CD4-positive, alpha-beta T cell (primary cell): ENCODE measurements at regions not wholly inside any gene's neighbourhood (a gene's known extent, or its start where the extent isn't known, plus 50 kb on each side); places are given as distances from the start of the nearest gene placed in this dataset.

Source experiments
- ATAC-seq: fragments of 200-7000 bp; cut with Tn5 transposase; one replicate; pipeline ENCODE4 v1.10.0; 2022; ENCODE audit warnings: mild to moderate bottlenecking; ENCODE audit not compliant: poor library complexity
- CTCF ChIA-PET: fragments of 350-600 bp; sonication (Branson Sonifier 250); formaldehyde crosslinking; loops from one replicate; lab custom pipeline; 2021; ENCODE audit warnings: antibody characterized with exemption, inconsistent platforms; lab: Charles Lee
- POLR2A ChIA-PET: fragments of 350-600 bp; sonication (Branson Sonifier 250); formaldehyde crosslinking; loops from one replicate; lab custom pipeline; 2021; ENCODE audit warnings: antibody characterized with exemption, inconsistent platforms; lab: Charles Lee
- DNase-seq, 14 experiments: peaks; one replicate each; pipeline ENCODE4 v3.0.0-alpha.2; 2013 to 2020; ENCODE audit warnings: mixed read lengths in 2 of 14
- H3K27ac ChIP-seq, 2 donors: one replicate each; pipeline versions ENCODE4 v1.5.1 to v1.7.0; 2013; ENCODE audit warnings: low read length in 2 of 2, low read depth in 1 of 2, mild to moderate bottlenecking in 1 of 2
- H3K27me3 ChIP-seq, 2 experiments: 1 replicate in 1 of 2; 2 replicates in 1 of 2; pipeline versions ENCODE4 v1.6.1 to v1.7.0; 2013; ENCODE audit warnings: low read length in 2 of 2, control low read depth in 1 of 2, mild to moderate bottlenecking in 1 of 2, moderate library complexity in 1 of 2; ENCODE audit not compliant: insufficient read depth in 2 of 2, control insufficient read depth in 1 of 2
- H3K36me3 ChIP-seq: one replicate; pipeline ENCODE4 v1.6.1; 2013; ENCODE audit warnings: low read length, control low read depth; ENCODE audit not compliant: insufficient read depth
- H3K4me1 ChIP-seq: one replicate; pipeline ENCODE4 v1.6.1; 2013; ENCODE audit warnings: low read length, control low read depth; ENCODE audit not compliant: insufficient read depth
- H3K4me3 ChIP-seq: one replicate; pipeline ENCODE4 v1.5.1; 2013; ENCODE audit warnings: mild to moderate bottlenecking, low read length, moderate library complexity
- H3K9me3 ChIP-seq, 2 experiments: 1 replicate in 1 of 2; 2 replicates in 1 of 2; pipeline versions ENCODE4 v1.6.1 to v1.7.0; 2013; ENCODE audit warnings: low read length in 2 of 2, mild to moderate bottlenecking in 2 of 2, control low read depth in 1 of 2, moderate library complexity in 1 of 2; ENCODE audit not compliant: control insufficient read depth in 1 of 2, insufficient read depth in 1 of 2
- H3K27ac Mint-ChIP-seq: one replicate; pipeline ENCODE4 v1.8.0; 2020; ENCODE audit warnings: mixed read lengths
- H3K27me3 Mint-ChIP-seq: one replicate; pipeline ENCODE4 v1.8.0; 2021; ENCODE audit warnings: mixed read lengths
- H3K36me3 Mint-ChIP-seq: one replicate; pipeline ENCODE4 v1.8.0; 2021; ENCODE audit warnings: low read depth, mixed read lengths
- H3K4me1 Mint-ChIP-seq: one replicate; pipeline ENCODE4 v1.8.0; 2021; ENCODE audit warnings: low read depth, mixed read lengths
- H3K4me3 Mint-ChIP-seq: one replicate; pipeline ENCODE4 v1.8.0; 2020; ENCODE audit warnings: mild to moderate bottlenecking, mixed read lengths
- H3K9me3 Mint-ChIP-seq: one replicate; pipeline ENCODE4 v1.8.0; 2020; ENCODE audit warnings: mixed read lengths
- intact Hi-C, 2 experiments: fragments of 100-400 bp; cut with DNase I in 1 of 2; cut with micrococcal nuclease in 1 of 2; formaldehyde crosslinking; loops; one replicate each; pipeline versions ENCODE4 v1.15.1 to v1.9.0; 2023 to 2025; cut with DNase I, micrococcal nuclease
- TF ChIP-seq, protein P1 (sequence below): fragments of 200-600 bp; IDR thresholded peaks from one replicate; pipeline ENCODE4 v1.8.0; 2022; ENCODE audit warnings: antibody characterized with exemption, mild to moderate bottlenecking

GRCh38 chr2:205932861-205933260, 153.1 kb downstream of the INO80D start:
- H3K9me3 Mint-ChIP-seq, result no peaks in the 10 kb centered on the region

DNA sequence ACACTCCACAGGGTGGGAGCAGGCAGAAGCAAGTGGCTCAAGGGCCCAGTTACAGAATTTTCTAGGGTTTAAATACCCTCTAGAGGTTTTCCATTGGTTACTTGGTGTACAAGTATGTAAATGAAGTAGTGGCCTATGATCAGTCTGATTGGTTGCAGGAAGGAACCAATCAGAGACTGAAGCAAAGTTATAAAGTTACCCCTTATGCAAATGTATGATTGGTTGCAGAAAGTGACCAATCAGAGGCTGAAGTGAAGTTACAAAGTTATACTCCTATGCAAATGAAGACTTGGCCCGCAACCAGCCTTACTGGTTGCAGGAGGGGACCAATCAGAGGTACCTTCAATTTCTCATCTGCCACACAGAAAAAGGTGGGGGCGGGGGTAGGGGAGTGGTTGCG, 154.6 kb downstream of the INO80D start:
- Histone ChIP-seq H3K4me1 (no peaks in the 10 kb centered on the region), H3K36me3 (no peaks in the 10 kb centered on the region), H3K9me3 (no peaks in the 10 kb centered on the region), H3K27me3 (peaks cover 12 to 16% of the 10 kb centered on the region in 2 experiments), H3K27ac (no peak overlapping the region), H3K4me3 (no peak overlapping the region)
- CTCF ChIA-PET, result no interaction called here
- TF ChIP-seq, protein P1, sequence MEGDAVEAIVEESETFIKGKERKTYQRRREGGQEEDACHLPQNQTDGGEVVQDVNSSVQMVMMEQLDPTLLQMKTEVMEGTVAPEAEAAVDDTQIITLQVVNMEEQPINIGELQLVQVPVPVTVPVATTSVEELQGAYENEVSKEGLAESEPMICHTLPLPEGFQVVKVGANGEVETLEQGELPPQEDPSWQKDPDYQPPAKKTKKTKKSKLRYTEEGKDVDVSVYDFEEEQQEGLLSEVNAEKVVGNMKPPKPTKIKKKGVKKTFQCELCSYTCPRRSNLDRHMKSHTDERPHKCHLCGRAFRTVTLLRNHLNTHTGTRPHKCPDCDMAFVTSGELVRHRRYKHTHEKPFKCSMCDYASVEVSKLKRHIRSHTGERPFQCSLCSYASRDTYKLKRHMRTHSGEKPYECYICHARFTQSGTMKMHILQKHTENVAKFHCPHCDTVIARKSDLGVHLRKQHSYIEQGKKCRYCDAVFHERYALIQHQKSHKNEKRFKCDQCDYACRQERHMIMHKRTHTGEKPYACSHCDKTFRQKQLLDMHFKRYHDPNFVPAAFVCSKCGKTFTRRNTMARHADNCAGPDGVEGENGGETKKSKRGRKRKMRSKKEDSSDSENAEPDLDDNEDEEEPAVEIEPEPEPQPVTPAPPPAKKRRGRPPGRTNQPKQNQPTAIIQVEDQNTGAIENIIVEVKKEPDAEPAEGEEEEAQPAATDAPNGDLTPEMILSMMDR, result no peak
- intact Hi-C loops, result no loop called here
- Mint-ChIP-seq H3K4me1 (peaks cover 3% of the 10 kb centered on the region), H3K36me3 (no peaks in the 10 kb centered on the region), H3K27me3 (peaks cover 57% of the 10 kb centered on the region), H3K27ac (no peak overlapping the region), H3K4me3 (no peak overlapping the region), H3K9me3 (no peaks in the 10 kb centered on the region)
- POLR2A ChIA-PET, result no interaction called here
- ATAC-seq (no peak), DNase-seq (no peak)

More at GRCh38 chr2:205932861-205933260, 153.1 kb downstream of the INO80D start:
- H3K27ac ChIP-seq, result no peak overlapping the region
- H3K27me3 ChIP-seq, result peaks cover under 1 to 7% of the 10 kb centered on the region in 2 experiments
- no peaks in the 10 kb centered on the region for H3K36me3 ChIP-seq
- Mint-ChIP-seq H3K4me3 (no peak overlapping the region), H3K27me3 (peaks cover 48% of the 10 kb centered on the region), H3K36me3 (no peaks in the 10 kb centered on the region), H3K4me1 (no peaks in the 10 kb centered on the region), H3K27ac (no peak overlapping the region)
- no peaks in the 10 kb centered on the region for H3K4me1 ChIP-seq
- no peaks in the 10 kb centered on the region for H3K9me3 ChIP-seq
- DNase-seq (no peak), ATAC-seq (no peak)
- no peak overlapping the region for H3K4me3 ChIP-seq
- POLR2A ChIA-PET, result no interaction called here
- TF ChIP-seq, protein P1, result no peak
- intact Hi-C loops, result no loop called here
- CTCF ChIA-PET, result no interaction called here

DNA sequence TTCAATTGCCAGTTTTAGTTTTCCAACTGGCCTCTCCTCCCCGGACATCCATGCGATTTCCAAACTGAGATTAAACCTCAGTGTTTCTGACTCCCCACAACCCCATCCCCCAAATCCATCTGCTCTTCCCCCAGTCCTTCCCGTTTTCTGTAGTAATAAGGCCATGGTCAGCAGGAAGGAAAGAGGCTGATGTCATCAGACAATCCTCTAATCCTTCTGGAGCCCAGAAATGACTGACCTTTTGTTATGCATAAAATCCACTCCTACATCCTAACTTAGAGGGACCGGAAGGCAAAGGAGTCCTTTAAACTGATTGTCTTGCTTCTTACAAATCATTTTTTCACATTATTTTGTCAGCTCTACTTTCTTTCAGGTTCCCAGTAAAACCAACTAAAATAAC, 155.8 kb downstream of the INO80D start:
- DNase-seq (no peak), ATAC-seq (no peak)
- Mint-ChIP-seq H3K4me1 (peaks cover 10% of the 10 kb centered on the region), H3K36me3 (no peaks in the 10 kb centered on the region), H3K4me3 (no peak overlapping the region), H3K27ac (no peak overlapping the region), H3K9me3 (no peaks in the 10 kb centered on the region), H3K27me3 (peaks cover 68% of the 10 kb centered on the region)
- no peaks in the 10 kb centered on the region for H3K9me3 ChIP-seq
- peaks cover 9% of the 10 kb centered on the region for H3K4me1 ChIP-seq
- H3K27ac ChIP-seq, result no peak overlapping the region
- ChIA-PET CTCF (no interaction called here), POLR2A (no interaction called here)
- no peaks in the 10 kb centered on the region for H3K36me3 ChIP-seq
- TF ChIP-seq, protein P1, result no peak
- intact Hi-C loops, result no loop called here
- peaks cover 20 to 26% of the 10 kb centered on the region in 2 experiments for H3K27me3 ChIP-seq
- H3K4me3 ChIP-seq, result no peak overlapping the region
